ENCODE measurements at regions not wholly inside any gene's neighbourhood (a gene's known extent, or its start where the extent isn't known, plus 50 kb on each side); places are given as distances from the start of the nearest gene placed in this dataset.

GRCh38 chr2:6341588-6342129 is 524.0 kb downstream of the CMPK2 start:
- H3K27ac ChIP-seq (ENCODE audit: low read depth, low read length): no peak overlapping the region
- H4K20me1 ChIP-seq (ENCODE audit: insufficient read depth): no peaks in the 10 kb centered on the region
- no peak overlapping the region for H3K4me2 ChIP-seq (ENCODE audit: low read length)
- no peaks in the 10 kb centered on the region for H3K36me3 ChIP-seq (ENCODE audit: control insufficient read depth in 1 of 2, insufficient read depth in 2 of 2, low read length in 2 of 2)
- intact Hi-C loops (cut with micrococcal nuclease): no loop called here
- no peak for TF ChIP-seq SIN3A (IDR thresholded peaks at IDR 0.05; ENCODE audit: low read depth)
- TF ChIP-seq ZBTB33 (IDR thresholded peaks at IDR 0.05; ENCODE audit: extremely low read depth, insufficient replicate concordance, low read length): no peak
- TF ChIP-seq FOSL1 (IDR thresholded peaks at IDR 0.05; ENCODE audit: low read depth): no peak
- TF ChIP-seq POLR2A (IDR thresholded peaks at IDR 0.05; ENCODE audit: borderline replicate concordance, extremely low read depth, insufficient read depth, insufficient read length): no peak
- TF ChIP-seq CTCF (IDR thresholded peaks at IDR 0.05 in 2 of 3, conservative IDR thresholded peaks at IDR 0.05 in 1 of 3; ENCODE audit: borderline replicate concordance in 1 of 3, insufficient read depth in 1 of 3, low read depth in 2 of 3, low read length in 2 of 3): no peak
- no peak for TF ChIP-seq EZH2 (IDR thresholded peaks at IDR 0.05)
- H2AFZ ChIP-seq (ENCODE audit: low read depth, low read length, poor library complexity, severe bottlenecking): no peak overlapping the region
- no peaks in the 10 kb centered on the region for H3K27me3 ChIP-seq (ENCODE audit: insufficient read depth, low read length)
- H3K9me2 ChIP-seq (ENCODE audit: insufficient read depth): no peaks in the 10 kb centered on the region
- no peak overlapping the region for H3K9ac ChIP-seq (ENCODE audit: low read length)
- H3K4me1 ChIP-seq (ENCODE audit: control insufficient read depth in 1 of 2, insufficient read depth in 2 of 2, low read length in 2 of 2): no peaks in the 10 kb centered on the region
- H3K4me3 ChIP-seq (replicated peaks in 1 of 2; ENCODE audit: low read depth in 1 of 2, low read length in 2 of 2): no peak overlapping the region
- POLR2A ChIA-PET: no interaction called here
- ATAC-seq (no peak), DNase-seq (ENCODE audit: low read depth, low spot score) (no peak)
- no TSS peak for BruUV-seq (replicated peaks)
- peaks cover 0 to 6% of the 10 kb centered on the region in 2 experiments; a peak in 1 of 4 replicates for H3K9me3 ChIP-seq (ENCODE audit: control insufficient read depth in 1 of 2, insufficient read depth in 1 of 2, low read depth in 1 of 2, low read length in 2 of 2)
- no peaks in the 10 kb centered on the region for H3K79me2 ChIP-seq (ENCODE audit: insufficient read depth, low read length)
- CTCF ChIA-PET: no interaction called here
- RAD21 ChIA-PET (ENCODE audit: low non-redundant PET in 1 of 2, low total read pairs in 2 of 2, uncharacterized antibody in 2 of 2, unreplicated experiment in 2 of 2): no interaction called here

Measured in HCT116 (cell line).